ENCODE measurements at regions not wholly inside any gene's neighbourhood (a gene's known extent, or its start where the extent isn't known, plus 50 kb on each side); places are given as distances from the start of the nearest gene placed in this dataset.

- TF ChIP-seq CTCF (conservative IDR thresholded peaks at IDR 0.05; ENCODE audit: low read depth, low read length) = no peak
- no peak for TF ChIP-seq EZH2 (IDR thresholded peaks at IDR 0.05; ENCODE audit: low read length, unreplicated experiment)
These were observed 449.2 kb upstream of the ADGRL3 start for GRCh38 chr4:60750962-60751361.

Measured in PC-3 (cell line).